D341Med (cell line): ENCODE measurements at regions not wholly inside any gene's neighbourhood (a gene's known extent, or its start where the extent isn't known, plus 50 kb on each side); places are given as distances from the start of the nearest gene placed in this dataset.
"Not testable (repeated sequence)": the region's sequence is repeated elsewhere in the genome, so short reads cannot be mapped to it uniquely, and the experiment has no call there.

ENCODE experiments used
- DNase-seq: peaks from one replicate; pipeline ENCODE4 v3.0.0; 2012; ENCODE audit warnings: low spot score

GRCh38 chr9:30127371-30127770 is 2257.1 kb upstream of the ACO1 start:
- no peak for DNase-seq

DNA sequence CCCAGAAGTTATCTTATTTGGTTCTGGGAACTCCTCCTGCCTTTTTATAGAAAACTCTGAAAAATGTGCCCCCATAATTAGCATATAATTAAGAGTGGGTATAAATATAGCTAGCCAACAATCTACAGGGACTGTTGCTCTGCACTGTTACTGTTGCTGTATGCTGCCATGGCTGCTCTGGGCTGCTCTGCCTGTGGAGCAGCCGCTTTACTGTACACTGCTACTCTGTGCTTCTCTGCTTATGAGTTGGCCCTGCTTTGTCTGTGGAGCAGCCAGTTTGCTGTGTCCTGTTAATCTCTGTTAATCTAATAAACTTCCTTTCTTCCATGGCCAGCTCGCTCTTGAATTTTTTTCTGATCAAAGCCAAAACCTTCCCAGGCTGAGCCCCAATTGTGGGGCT is 2244.0 kb upstream of the ACO1 start:
- no peak for DNase-seq

DNA sequence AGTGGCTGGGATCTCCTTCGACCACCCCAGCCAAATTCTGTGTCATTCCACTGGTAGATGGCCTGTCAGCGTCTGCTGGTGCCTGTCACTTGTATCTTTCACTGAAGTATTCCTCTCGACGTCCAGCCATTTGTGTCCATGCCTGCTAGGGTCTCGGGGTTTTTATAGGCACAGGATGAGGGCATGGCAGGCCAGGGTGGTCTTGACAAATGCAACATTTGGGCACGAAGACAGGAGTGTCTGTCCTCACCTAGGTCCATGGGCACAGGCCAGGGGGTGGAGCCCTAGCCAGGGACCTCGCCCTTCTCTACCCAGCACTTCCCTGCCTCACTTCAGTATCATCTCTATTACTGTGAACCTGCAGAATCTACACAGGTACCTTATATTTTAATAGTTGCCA is 2223.9 kb upstream of the ACO1 start:
- DNase-seq: no peak

DNA sequence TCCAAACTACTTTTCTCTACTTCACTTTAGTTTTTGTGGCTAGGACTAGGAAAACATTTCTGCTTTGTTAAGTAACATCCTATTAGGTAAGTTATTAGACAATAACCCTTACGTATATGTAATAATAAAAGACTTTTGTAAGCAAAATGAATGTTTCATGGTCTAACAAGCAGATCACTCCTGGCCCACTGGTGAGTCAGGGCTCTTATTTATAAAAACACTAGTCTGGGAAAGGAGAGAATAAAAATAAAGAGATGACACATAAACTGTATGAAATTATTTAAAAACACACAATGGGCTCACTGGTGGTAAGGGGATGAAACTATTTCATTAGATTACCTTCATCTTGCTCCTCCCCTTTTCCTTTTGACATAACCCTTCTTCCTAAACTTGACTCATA is 2212.2 kb upstream of the ACO1 start:
- DNase-seq: no peak

DNA sequence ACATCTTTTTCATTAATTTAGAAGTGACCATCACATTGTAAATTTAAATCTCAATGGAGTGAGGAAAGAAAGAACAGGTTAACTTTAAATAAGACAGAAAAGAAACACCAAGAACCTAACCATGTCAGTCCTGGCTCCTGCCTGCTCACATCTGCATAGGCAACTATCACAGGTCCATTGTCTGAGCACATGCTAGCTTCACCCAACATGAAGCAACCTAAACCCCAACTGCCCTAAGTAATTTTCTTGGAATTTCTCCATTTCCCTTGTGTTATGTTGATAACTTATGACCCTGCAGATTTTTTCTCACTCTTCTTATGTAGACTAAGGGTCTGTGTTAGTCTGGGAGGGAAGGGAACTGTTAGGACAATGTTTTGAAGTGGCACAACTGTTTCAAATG is 2205.8 kb upstream of the ACO1 start:
- DNase-seq: no peak

- DNase-seq: no peak
Observed at GRCh38 chr9:30193421-30193820, 2191.0 kb upstream of the ACO1 start.

DNA sequence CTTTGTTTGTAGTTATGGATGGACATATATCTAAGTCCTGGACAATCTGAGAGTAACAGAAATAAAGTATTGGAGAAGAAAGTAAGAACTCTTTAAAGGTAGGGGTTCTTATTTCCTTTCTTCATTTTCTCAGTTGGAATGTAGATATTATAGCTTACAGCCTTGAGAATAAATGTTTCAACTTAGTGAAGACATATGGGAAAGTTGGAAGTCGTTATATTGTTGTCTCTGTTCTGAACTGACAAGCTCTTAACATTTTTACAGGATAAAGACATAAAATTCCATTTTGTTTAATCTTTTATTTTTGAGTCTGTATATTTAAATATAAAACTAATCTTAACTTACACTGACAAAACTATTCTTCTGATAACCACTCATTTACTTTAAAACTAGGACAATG is 2187.5 kb upstream of the ACO1 start:
- DNase-seq: no peak

DNA sequence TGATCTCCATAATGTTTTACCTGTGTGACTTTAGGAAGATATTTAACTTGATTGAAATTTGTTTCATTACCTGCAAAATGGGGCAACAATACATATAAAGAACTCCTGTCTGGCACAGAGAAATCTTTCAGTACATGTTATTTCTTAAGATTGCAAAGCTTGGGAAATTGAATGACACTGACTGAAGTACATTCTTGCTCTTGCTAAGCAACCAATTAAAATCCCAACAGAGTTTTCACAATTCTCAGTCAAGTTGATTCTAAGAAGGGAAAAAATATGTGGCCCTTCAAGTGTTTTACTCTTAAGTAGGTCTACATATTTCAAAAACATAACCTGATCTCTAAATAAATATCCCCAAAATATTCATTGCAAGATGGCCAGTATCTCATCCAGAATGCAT is 2187.0 kb upstream of the ACO1 start:
- no peak for DNase-seq

DNA sequence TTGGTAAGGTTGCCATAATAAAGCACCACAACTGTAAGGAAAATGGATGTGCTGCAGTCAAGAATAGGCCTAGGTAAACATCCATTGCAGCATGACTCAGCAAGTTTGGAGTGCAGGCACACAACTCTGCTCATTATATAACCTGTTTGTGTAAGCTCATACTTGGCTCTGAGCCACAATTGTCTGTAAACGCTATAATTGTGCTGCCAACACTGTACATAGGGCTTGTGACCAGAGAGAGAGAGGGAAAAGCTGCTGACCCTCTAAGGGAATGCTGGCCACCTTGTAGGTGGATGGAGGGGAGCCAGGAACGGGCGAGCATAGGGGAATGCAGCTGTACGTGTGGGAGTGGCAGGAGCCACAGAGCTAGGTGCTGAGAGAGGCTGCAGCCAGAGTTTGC is 2186.5 kb upstream of the ACO1 start:
- DNase-seq: no peak

- DNase-seq: no peak
Observed at GRCh38 chr9:30198463-30199309, 2185.8 kb upstream of the ACO1 start.

DNA sequence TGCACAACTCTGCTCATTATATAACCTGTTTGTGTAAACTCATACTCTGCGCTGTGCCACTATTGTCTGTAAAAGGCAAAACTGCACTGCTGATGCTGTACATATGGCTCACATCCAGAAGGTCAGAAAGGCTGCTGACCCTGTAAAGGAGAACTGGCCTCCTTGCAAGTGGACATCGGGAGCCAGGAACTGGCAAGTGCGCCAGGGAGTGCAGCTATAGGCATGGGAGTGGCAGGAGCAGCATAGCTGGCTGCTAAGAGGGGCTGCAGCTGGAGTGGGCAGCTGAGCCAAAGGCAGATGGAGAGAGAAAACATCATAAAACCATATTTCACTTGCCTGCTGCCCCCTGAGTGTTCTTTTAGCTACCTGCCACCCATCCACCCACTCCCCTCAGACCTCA is 2183.4 kb upstream of the ACO1 start:
- no peak for DNase-seq

DNA sequence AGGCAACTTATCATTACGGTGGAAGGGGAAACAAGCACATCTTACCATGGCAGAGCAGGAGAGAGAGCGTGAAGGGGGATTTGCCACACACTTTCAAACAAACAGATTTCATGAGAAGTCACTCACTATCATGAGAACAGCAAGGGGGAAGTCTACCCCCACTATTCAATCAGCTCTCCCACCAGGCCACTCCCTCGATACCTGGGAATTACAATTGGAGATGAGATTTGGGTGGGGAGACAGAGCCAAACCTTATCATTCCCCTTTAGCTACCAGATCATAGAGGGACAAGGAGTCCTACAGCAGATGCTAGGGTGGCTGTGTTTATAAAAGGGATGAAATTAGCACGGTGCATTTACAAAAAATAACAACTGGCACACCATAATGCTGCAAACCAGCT is 2149.4 kb upstream of the ACO1 start:
- DNase-seq: no peak

DNA sequence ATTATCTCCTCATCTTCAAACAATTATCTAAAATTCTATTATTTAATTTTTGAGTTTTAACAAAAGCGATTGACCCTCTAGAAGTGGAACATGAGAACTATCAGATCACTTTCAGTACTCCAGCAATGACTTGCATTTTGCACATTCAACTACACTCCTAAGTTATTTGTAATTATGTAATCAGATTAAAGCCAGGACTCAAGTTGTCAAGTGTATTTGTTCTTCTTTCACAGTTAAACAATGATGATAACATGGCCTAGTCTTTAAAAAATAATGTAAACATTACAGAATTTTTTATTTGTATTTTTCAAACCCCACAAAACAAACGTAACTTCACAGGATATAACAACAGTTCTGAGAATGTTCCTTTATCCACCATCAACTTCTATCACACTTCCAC is 2148.9 kb upstream of the ACO1 start:
- DNase-seq: no peak

- DNase-seq: no peak
Observed at GRCh38 chr9:30239878-30240277, 2144.6 kb upstream of the ACO1 start.

- DNase-seq: no peak
Observed at GRCh38 chr9:30243467-30243866, 2141.0 kb upstream of the ACO1 start.

DNA sequence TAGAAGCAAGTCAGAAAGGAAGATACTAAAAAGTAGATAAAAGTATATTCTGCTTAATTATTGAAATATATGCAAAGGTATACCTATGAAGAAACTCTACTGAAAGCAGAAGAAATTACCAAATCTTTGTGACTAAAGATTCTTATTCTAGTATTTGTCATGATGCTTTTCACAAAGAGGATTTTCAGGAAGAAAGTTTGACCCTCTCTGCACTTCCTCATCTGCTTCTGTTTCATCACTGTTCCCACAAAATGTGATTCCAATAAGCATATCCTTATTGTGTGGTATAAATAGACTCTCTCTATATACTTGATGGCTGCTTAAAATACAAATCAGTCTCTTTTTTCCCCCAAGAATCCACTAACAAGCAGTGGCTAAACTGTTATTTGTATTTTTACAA is 2139.6 kb upstream of the ACO1 start:
- no peak for DNase-seq

- no peak for DNase-seq
Observed at GRCh38 chr9:30250872-30251271, 2133.6 kb upstream of the ACO1 start.

GRCh38 chr9:30258094-30258493 is 2126.3 kb upstream of the ACO1 start:
- DNase-seq: no peak

DNA sequence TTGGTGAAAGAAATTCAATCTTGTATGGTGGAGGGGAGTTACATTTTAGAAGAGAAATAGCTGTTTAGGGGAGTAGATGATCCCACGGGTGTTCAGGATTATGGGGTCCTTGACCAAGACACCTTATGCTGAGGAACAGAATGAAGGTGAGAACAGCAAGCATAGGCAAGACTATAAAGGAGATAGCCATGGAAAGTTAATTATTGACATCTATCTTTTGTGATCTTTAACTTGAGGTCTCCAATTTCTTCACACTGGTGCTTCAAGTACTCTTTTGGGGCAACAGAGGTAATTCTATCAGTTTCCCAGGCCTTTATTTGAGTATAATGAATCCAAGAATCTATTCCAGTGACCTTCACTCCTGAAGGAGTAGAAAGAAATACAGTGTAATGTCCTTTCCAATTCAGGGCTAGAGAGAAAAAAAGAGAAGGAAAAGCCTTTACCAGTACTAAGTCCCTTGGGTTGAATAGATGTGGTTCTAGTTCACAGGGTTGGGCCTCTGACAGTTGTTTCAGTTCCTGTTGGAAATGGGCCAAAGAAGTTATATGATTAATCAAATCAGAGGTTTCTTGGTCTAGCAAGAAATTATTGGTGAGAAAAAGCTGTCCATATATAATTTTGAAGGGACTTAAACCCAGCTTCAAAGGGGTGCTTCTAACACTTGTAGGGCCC is 2104.1 kb upstream of the ACO1 start:
- no peak for DNase-seq

GRCh38 chr9:30289435-30289834 is 2095.0 kb upstream of the ACO1 start:
- DNase-seq: no peak

- DNase-seq: not testable (repeated sequence)
Observed at GRCh38 chr9:30292026-30292425, 2092.4 kb upstream of the ACO1 start.

DNA sequence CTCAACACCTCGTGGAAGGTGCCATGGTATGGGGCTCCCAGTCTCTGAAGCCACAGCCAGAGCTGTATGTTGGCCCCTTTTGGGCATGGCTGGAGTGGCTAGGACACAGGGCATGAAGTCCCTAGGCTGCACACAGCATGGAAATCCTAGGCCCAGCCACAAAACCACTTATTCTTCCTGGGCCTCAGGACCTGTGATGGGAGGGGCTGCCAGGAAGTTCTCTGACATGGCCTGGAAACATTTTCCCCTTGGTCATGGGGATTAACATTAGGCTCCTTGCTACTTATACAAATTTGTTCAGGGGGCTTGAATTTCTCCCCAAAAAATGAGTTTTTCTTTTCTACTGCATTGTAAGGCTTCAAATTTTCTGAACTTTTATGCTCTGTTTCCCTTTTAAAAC is 2091.2 kb upstream of the ACO1 start:
- no peak for DNase-seq

- DNase-seq: no peak
Observed at GRCh38 chr9:30299126-30299780, 2085.2 kb upstream of the ACO1 start.
